PC-3 (cell line): ENCODE measurements at regions not wholly inside any gene's neighbourhood (a gene's known extent, or its start where the extent isn't known, plus 50 kb on each side); places are given as distances from the start of the nearest gene placed in this dataset.

Source experiments
- EZH2 ChIP-seq: fragments of 300-600 bp; sonication (generic); IDR thresholded peaks from one replicate; pipeline ENCODE4 v1.6.1; 2017; ENCODE audit warnings: antibody characterized with exemption, mild to moderate bottlenecking, low read length; ENCODE audit not compliant: unreplicated experiment
- TF ChIP-seq, protein P1 (sequence below): fragments of 300-600 bp; sonication (generic); conservative IDR thresholded peaks from 2 replicates; pipeline ENCODE4 v1.5.1; 2017; ENCODE audit warnings: antibody characterized with exemption, low read depth, mild to moderate bottlenecking, low read length

DNA sequence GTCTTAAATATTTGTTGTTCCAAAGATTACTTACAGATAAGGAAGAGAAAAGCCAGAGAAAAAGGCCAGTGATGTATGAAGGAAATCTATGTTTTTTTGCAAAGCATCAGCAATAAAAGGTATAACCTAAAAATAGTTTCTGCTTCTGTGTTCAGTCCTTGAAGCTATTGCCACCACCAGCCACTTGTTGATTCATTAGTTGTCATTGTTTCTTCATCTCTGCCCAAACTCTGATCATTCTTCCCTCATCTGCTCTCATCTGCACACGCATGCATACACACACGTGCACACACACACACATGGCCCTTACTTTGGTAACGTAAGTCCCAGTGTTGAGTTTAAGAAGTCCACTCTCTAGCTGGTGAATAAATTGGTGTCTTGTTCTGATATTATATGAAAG lies 540.7 kb downstream of the GATA3 start:
- TF ChIP-seq, protein P1, sequence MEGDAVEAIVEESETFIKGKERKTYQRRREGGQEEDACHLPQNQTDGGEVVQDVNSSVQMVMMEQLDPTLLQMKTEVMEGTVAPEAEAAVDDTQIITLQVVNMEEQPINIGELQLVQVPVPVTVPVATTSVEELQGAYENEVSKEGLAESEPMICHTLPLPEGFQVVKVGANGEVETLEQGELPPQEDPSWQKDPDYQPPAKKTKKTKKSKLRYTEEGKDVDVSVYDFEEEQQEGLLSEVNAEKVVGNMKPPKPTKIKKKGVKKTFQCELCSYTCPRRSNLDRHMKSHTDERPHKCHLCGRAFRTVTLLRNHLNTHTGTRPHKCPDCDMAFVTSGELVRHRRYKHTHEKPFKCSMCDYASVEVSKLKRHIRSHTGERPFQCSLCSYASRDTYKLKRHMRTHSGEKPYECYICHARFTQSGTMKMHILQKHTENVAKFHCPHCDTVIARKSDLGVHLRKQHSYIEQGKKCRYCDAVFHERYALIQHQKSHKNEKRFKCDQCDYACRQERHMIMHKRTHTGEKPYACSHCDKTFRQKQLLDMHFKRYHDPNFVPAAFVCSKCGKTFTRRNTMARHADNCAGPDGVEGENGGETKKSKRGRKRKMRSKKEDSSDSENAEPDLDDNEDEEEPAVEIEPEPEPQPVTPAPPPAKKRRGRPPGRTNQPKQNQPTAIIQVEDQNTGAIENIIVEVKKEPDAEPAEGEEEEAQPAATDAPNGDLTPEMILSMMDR: no peak
- no peak for TF ChIP-seq EZH2
